CD14-positive monocyte (primary cell): ENCODE measurements at regions not wholly inside any gene's neighbourhood (a gene's known extent, or its start where the extent isn't known, plus 50 kb on each side); places are given as distances from the start of the nearest gene placed in this dataset.

ENCODE experiments used
- DNase-seq, 3 donors: peaks; one replicate each; pipeline ENCODE4 v3.0.0-alpha.2; 2011 to 2022
- H2AFZ ChIP-seq: 2 replicates; pipeline ENCODE4 v1.6.0; 2012; ENCODE audit warnings: mild to moderate bottlenecking, low read depth, low read length, inconsistent platforms; ENCODE audit not compliant: insufficient read depth, poor library complexity, severe bottlenecking
- H3K27ac ChIP-seq, 2 donors: 1 replicate in 1 of 2; 2 replicates in 1 of 2; pipeline ENCODE4 v1.5.1; 2012 to 2013; ENCODE audit warnings: low read length in 2 of 2, control low read depth in 1 of 2, inconsistent platforms in 1 of 2, low read depth in 1 of 2, mild to moderate bottlenecking in 1 of 2
- H3K27me3 ChIP-seq, 2 donors: one replicate each; pipeline versions ENCODE4 v1.6.0 to v1.6.1; 2011 to 2013; ENCODE audit warnings: low read length in 2 of 2; ENCODE audit not compliant: control insufficient read depth in 2 of 2, insufficient read depth in 2 of 2
- H3K36me3 ChIP-seq, 2 donors: replicated peaks in 1 of 2; 1 replicate in 1 of 2; 2 replicates in 1 of 2; pipeline versions ENCODE4 v1.5.1 to v1.6.1; 2012 to 2013; ENCODE audit warnings: low read length in 2 of 2, control low read depth in 1 of 2, inconsistent platforms in 1 of 2, mild to moderate bottlenecking in 1 of 2; ENCODE audit not compliant: insufficient read depth in 2 of 2, control insufficient read depth in 1 of 2
- H3K4me1 ChIP-seq, 2 donors: 1 replicate in 1 of 2; 2 replicates in 1 of 2; pipeline versions ENCODE4 v1.5.1 to v1.6.1; 2012 to 2013; ENCODE audit warnings: low read length in 2 of 2, control low read depth in 1 of 2, inconsistent platforms in 1 of 2, mild to moderate bottlenecking in 1 of 2, moderate library complexity in 1 of 2; ENCODE audit not compliant: insufficient read depth in 2 of 2, control insufficient read depth in 1 of 2
- H3K4me2 ChIP-seq: replicated peaks from 2 replicates; pipeline ENCODE3; 2012; ENCODE audit warnings: low read length, moderate library complexity, mild to moderate bottlenecking; ENCODE audit not compliant: poor library complexity, severe bottlenecking; ENCODE audit errors: extremely low read depth
- H3K4me3 ChIP-seq, 3 experiments: fragments of 200-600 bp in 1 of 3; sonication (generic) in 1 of 3; replicated peaks in 1 of 3; 1 replicate in 2 of 3; 2 replicates in 1 of 3; pipeline ENCODE4 v1.5.1; 2011 to 2013; ENCODE audit warnings: low read length in 3 of 3, mild to moderate bottlenecking in 3 of 3, control low read depth in 2 of 3, low read depth in 2 of 3, inconsistent platforms in 1 of 3, moderate library complexity in 1 of 3
- H3K79me2 ChIP-seq: 2 replicates; pipeline ENCODE4 v1.6.0; 2012; ENCODE audit warnings: mild to moderate bottlenecking, control low read depth, inconsistent platforms, low read length, moderate library complexity; ENCODE audit not compliant: insufficient read depth
- H3K9ac ChIP-seq: 2 replicates; pipeline ENCODE4 v1.6.0; 2017; ENCODE audit warnings: low read length, mild to moderate bottlenecking; ENCODE audit not compliant: insufficient read depth, poor library complexity, severe bottlenecking
- H3K9me3 ChIP-seq, 2 donors: replicated peaks in 1 of 2; 1 replicate in 1 of 2; 2 replicates in 1 of 2; pipeline versions ENCODE4 v1.5.1 to v1.6.1; 2012 to 2013; ENCODE audit warnings: low read length in 2 of 2, control low read depth in 1 of 2; ENCODE audit not compliant: control insufficient read depth in 1 of 2, insufficient read depth in 1 of 2
- H4K20me1 ChIP-seq: 2 replicates; pipeline ENCODE4 v1.6.0; 2012; ENCODE audit warnings: mild to moderate bottlenecking, low read length, control low read depth, moderate library complexity; ENCODE audit not compliant: insufficient read depth
- H3K27ac Mint-ChIP-seq, 7 donors: one replicate each; pipeline ENCODE4 v1.8.0; 2020; ENCODE audit warnings: mild to moderate bottlenecking in 7 of 7, mixed read lengths in 7 of 7, moderate library complexity in 6 of 7, inconsistent platforms in 2 of 7
- H3K27me3 Mint-ChIP-seq, 3 donors: one replicate each; pipeline ENCODE4 v1.8.0; 2021 to 2022; ENCODE audit warnings: low read depth in 3 of 3, mild to moderate bottlenecking in 3 of 3, mixed read lengths in 3 of 3, moderate library complexity in 3 of 3, inconsistent platforms in 1 of 3
- H3K36me3 Mint-ChIP-seq, 2 donors: one replicate each; pipeline ENCODE4 v1.8.0; 2020; ENCODE audit warnings: mixed read lengths in 2 of 2, inconsistent platforms in 1 of 2, mild to moderate bottlenecking in 1 of 2
- H3K4me1 Mint-ChIP-seq: one replicate; pipeline ENCODE4 v1.8.0; 2020; ENCODE audit warnings: mild to moderate bottlenecking, mixed read lengths
- H3K4me3 Mint-ChIP-seq, 2 donors: one replicate each; pipeline ENCODE4 v1.8.0; 2020; ENCODE audit warnings: mild to moderate bottlenecking in 2 of 2, mixed read lengths in 2 of 2, moderate library complexity in 1 of 2
- H3K9me3 Mint-ChIP-seq, 7 donors: one replicate each; pipeline ENCODE4 v1.8.0; 2020 to 2022; ENCODE audit warnings: mixed read lengths in 7 of 7, mild to moderate bottlenecking in 6 of 7, moderate library complexity in 6 of 7, inconsistent platforms in 2 of 7
- WGBS: methylation state at CpG from one replicate; pipeline ENCODE4 v1.1.5; 2013; ENCODE audit warnings: missing lambda C conversion rate; ENCODE audit not compliant: insufficient coverage; 5-methylcytosine and 5-hydroxymethylcytosine counted together
- intact Hi-C, 2 donors: fragments of 100-400 bp; cut with micrococcal nuclease; formaldehyde crosslinking; loops; one replicate each; pipeline versions ENCODE4 v1.15.0 to v1.15.1; 2023
- TF ChIP-seq, protein P1 (sequence below): fragments of 200-600 bp; IDR thresholded peaks from one replicate; pipeline ENCODE4 v1.8.0; 2022; ENCODE audit warnings: antibody characterized with exemption, mild to moderate bottlenecking

DNA sequence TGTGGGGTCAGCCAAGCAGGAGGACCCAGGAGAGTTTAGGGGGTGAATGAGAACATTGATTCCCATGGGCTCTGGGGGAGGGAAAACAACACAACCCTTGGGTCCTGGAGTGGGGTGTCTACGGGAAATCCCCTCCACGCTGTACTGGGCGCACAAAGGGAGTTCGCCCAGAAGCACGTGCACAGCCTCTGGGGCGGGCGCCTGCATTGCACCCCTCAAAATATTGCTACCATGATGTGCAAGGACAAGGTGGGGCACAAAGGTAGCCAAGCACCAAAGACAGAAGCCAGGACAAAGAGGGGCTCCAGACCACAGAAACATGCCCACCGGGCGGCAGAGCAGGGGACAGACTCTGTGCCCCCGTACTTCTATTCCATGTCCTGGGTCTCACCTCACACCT lies 74.9 kb upstream of the EIF5 start:
- Histone ChIP-seq H3K27me3 (peaks cover 0 to 23% of the 10 kb centered on the region in 2 donors), H3K4me2 (no peak overlapping the region), H2AFZ (no peak overlapping the region), H3K9ac (no peak overlapping the region), H3K27ac (no peak overlapping the region), H3K36me3 (no peaks in the 10 kb centered on the region), H3K9me3 (no peaks in the 10 kb centered on the region), H3K4me3 (no peak overlapping the region), H4K20me1 (no peaks in the 10 kb centered on the region), H3K79me2 (no peaks in the 10 kb centered on the region), H3K4me1 (peaks cover 0 to 9% of the 10 kb centered on the region in 2 donors)
- peaks cover 9% of the 10 kb centered on the region for H3K4me1 Mint-ChIP-seq
- H3K9me3 Mint-ChIP-seq: no peaks in the 10 kb centered on the region
- H3K36me3 Mint-ChIP-seq: no peaks in the 10 kb centered on the region
- TF ChIP-seq, protein P1, sequence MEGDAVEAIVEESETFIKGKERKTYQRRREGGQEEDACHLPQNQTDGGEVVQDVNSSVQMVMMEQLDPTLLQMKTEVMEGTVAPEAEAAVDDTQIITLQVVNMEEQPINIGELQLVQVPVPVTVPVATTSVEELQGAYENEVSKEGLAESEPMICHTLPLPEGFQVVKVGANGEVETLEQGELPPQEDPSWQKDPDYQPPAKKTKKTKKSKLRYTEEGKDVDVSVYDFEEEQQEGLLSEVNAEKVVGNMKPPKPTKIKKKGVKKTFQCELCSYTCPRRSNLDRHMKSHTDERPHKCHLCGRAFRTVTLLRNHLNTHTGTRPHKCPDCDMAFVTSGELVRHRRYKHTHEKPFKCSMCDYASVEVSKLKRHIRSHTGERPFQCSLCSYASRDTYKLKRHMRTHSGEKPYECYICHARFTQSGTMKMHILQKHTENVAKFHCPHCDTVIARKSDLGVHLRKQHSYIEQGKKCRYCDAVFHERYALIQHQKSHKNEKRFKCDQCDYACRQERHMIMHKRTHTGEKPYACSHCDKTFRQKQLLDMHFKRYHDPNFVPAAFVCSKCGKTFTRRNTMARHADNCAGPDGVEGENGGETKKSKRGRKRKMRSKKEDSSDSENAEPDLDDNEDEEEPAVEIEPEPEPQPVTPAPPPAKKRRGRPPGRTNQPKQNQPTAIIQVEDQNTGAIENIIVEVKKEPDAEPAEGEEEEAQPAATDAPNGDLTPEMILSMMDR: no peak
- H3K27ac Mint-ChIP-seq: no peak overlapping the region
- H3K4me3 Mint-ChIP-seq: no peak overlapping the region
- intact Hi-C loops: no loop called here
- 94% methylated on average over 9 of the region's 10 CpGs for WGBS
- H3K27me3 Mint-ChIP-seq: peaks cover 24 to 45% (median 31%) of the 10 kb centered on the region in 3 donors
- no peak for DNase-seq

DNA sequence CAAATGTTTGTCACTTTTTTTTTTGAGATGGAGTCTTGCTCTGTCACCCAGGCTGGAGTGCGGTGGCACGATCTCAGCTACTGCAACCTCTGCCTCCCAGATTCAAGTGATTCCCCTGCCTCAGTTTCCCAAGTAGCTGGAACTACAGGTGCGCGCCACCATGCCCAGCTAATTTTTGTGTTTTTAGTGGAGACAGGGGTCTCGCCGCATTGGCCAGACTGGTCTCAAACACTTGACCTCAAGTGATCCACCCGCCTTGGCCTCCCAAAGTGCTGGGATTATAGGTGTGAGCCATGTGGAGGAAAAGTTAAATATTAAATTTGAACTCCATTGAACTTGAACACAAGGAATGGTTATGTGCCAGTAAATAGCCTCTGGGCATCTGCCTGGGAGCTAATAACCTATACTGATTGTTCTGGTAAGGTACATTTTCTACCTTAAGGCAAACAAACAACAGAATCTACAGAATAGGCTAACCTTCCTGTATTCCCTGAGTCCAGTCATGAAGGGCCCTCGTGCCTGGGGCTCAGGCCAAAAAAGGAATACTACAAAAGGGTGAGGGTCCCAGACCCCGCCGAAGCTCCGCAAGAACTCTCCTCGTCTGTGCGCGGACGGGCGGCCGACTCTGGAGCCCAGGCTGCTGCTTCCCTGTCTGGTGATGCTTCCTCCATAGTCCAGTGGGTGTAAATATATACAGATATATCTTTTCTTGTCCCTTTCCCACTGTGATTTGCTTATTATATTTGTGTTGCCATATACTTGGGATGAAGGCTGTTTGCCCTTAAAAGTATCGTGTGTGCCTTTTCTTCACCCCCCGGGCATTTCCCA lies 74.0 kb upstream of the EIF5 start:
- peak overlapping the region; percentile 72 for H3K4me2 ChIP-seq
- intact Hi-C loops: no loop called here
- 100% methylated on average over 4 of the region's 19 CpGs for WGBS
- no peaks in the 10 kb centered on the region for H3K36me3 ChIP-seq
- Mint-ChIP-seq H3K36me3 (no peaks in the 10 kb centered on the region), H3K4me3 (peak overlapping the region; percentile 78 to 95), H3K4me1 (peaks cover 9% of the 10 kb centered on the region), H3K9me3 (no peaks in the 10 kb centered on the region), H3K27ac (peak overlapping the region in 1 of 7 donors; percentile 58), H3K27me3 (peaks cover 21 to 52% (median 32%) of the 10 kb centered on the region in 3 donors)
- H3K4me1 ChIP-seq: peaks cover 0 to 9% of the 10 kb centered on the region in 2 donors
- no peak overlapping the region for H3K27ac ChIP-seq
- H3K9me3 ChIP-seq: no peaks in the 10 kb centered on the region
- peaks cover 0 to 24% of the 10 kb centered on the region in 2 donors for H3K27me3 ChIP-seq
- no peaks in the 10 kb centered on the region for H3K79me2 ChIP-seq
- peak overlapping the region in 2 of 3 experiments; percentile 19 to 63 for H3K4me3 ChIP-seq
- H4K20me1 ChIP-seq: no peaks in the 10 kb centered on the region
- DNase-seq: no peak
- H2AFZ ChIP-seq: peak overlapping the region; percentile 53
- H3K9ac ChIP-seq: peak overlapping the region; percentile 19
- TF ChIP-seq, protein P1: no peak
